ENCODE measurements at regions not wholly inside any gene's neighbourhood (a gene's known extent, or its start where the extent isn't known, plus 50 kb on each side); places are given as distances from the start of the nearest gene placed in this dataset.

- Histone ChIP-seq H3K9me3 (ENCODE audit: insufficient read depth, low read depth, low read length) (no peaks in the 10 kb centered on the region), H3K9ac (ENCODE audit: low read length) (no peak overlapping the region), H3K4me1 (ENCODE audit: insufficient read depth, low read length) (no peaks in the 10 kb centered on the region), H3K79me2 (ENCODE audit: insufficient read depth, low read length) (no peaks in the 10 kb centered on the region), H3K27me3 (ENCODE audit: insufficient read depth, low read length) (no peaks in the 10 kb centered on the region), H2AFZ (ENCODE audit: low read depth, low read length) (no peak overlapping the region), H3K27ac (ENCODE audit: low read depth, low read length) (no peak overlapping the region), H4K20me1 (ENCODE audit: insufficient read depth, low read length) (no peaks in the 10 kb centered on the region), H3K4me2 (ENCODE audit: low read length) (no peak overlapping the region), H3K4me3 (ENCODE audit: insufficient read depth, low read depth, low read length) (no peak overlapping the region), H3K36me3 (ENCODE audit: insufficient read depth, low read length) (no peaks in the 10 kb centered on the region)
- no peak overlapping the region for H3K27ac Mint-ChIP-seq (ENCODE audit: unreplicated experiment)
- H3K27me3 Mint-ChIP-seq (ENCODE audit: low read depth, unreplicated experiment) = no peaks in the 10 kb centered on the region
- peaks cover 5% of the 10 kb centered on the region for H3K9me3 Mint-ChIP-seq (ENCODE audit: unreplicated experiment)
- H3K4me1 Mint-ChIP-seq (ENCODE audit: low read depth, unreplicated experiment) = no peaks in the 10 kb centered on the region
- no peak overlapping the region for H3K4me3 Mint-ChIP-seq (ENCODE audit: unreplicated experiment)
- FAIRE-seq (no peak), DNase-seq (ENCODE audit: low read depth) (no peak)
- TF ChIP-seq EZH2 (IDR thresholded peaks at IDR 0.05; ENCODE audit: insufficient read depth, low read length) (no peak), CTCF (IDR thresholded peaks at IDR 0.05; ENCODE audit: insufficient read depth, low read depth, low read length) (no peak)
- H3K36me3 Mint-ChIP-seq (ENCODE audit: low read depth, unreplicated experiment) = no peaks in the 10 kb centered on the region
These were observed 171.5 kb downstream of the LRATD1 start for GRCh38 chr2:14803994-14804393.

GRCh38 chr2:14804902-14805301, 172.4 kb downstream of the LRATD1 start:
- H3K36me3 Mint-ChIP-seq (ENCODE audit: low read depth, unreplicated experiment) = no peaks in the 10 kb centered on the region
- H3K4me3 Mint-ChIP-seq (ENCODE audit: unreplicated experiment) = no peak overlapping the region
- H3K4me3 ChIP-seq (ENCODE audit: insufficient read depth, low read depth, low read length) = no peak overlapping the region
- H3K27me3 ChIP-seq (ENCODE audit: insufficient read depth, low read length) = no peaks in the 10 kb centered on the region
- no peaks in the 10 kb centered on the region for H3K79me2 ChIP-seq (ENCODE audit: insufficient read depth, low read length)
- no peak for DNase-seq (ENCODE audit: low read depth)
- no peaks in the 10 kb centered on the region for H3K4me1 ChIP-seq (ENCODE audit: insufficient read depth, low read length)
- no peak overlapping the region for H3K9ac ChIP-seq (ENCODE audit: low read length)
- no peak overlapping the region for H3K4me2 ChIP-seq (ENCODE audit: low read length)
- H3K9me3 ChIP-seq (ENCODE audit: insufficient read depth, low read depth, low read length) = no peaks in the 10 kb centered on the region
- no peaks in the 10 kb centered on the region for H3K36me3 ChIP-seq (ENCODE audit: insufficient read depth, low read length)
- H3K27ac Mint-ChIP-seq (ENCODE audit: unreplicated experiment) = no peak overlapping the region
- H3K27me3 Mint-ChIP-seq (ENCODE audit: low read depth, unreplicated experiment) = no peaks in the 10 kb centered on the region
- no peaks in the 10 kb centered on the region for H3K4me1 Mint-ChIP-seq (ENCODE audit: low read depth, unreplicated experiment)
- TF ChIP-seq CTCF (IDR thresholded peaks at IDR 0.05; ENCODE audit: insufficient read depth, low read depth, low read length) (no peak), EZH2 (IDR thresholded peaks at IDR 0.05; ENCODE audit: insufficient read depth, low read length) (no peak)
- H3K9me3 Mint-ChIP-seq (ENCODE audit: unreplicated experiment) = peaks cover 8% of the 10 kb centered on the region
- H4K20me1 ChIP-seq (ENCODE audit: insufficient read depth, low read length) = no peaks in the 10 kb centered on the region
- H3K27ac ChIP-seq (ENCODE audit: low read depth, low read length) = no peak overlapping the region
- no peak for FAIRE-seq
- H2AFZ ChIP-seq (ENCODE audit: low read depth, low read length) = no peak overlapping the region

- H4K20me1 ChIP-seq (ENCODE audit: insufficient read depth, low read length) = no peaks in the 10 kb centered on the region
- Mint-ChIP-seq H3K27ac (ENCODE audit: unreplicated experiment) (no peak overlapping the region), H3K9me3 (ENCODE audit: unreplicated experiment) (peaks cover 7% of the 10 kb centered on the region), H3K36me3 (ENCODE audit: low read depth, unreplicated experiment) (no peaks in the 10 kb centered on the region), H3K4me3 (ENCODE audit: unreplicated experiment) (no peak overlapping the region), H3K27me3 (ENCODE audit: low read depth, unreplicated experiment) (no peaks in the 10 kb centered on the region), H3K4me1 (ENCODE audit: low read depth, unreplicated experiment) (no peaks in the 10 kb centered on the region)
- no peak overlapping the region for H3K4me2 ChIP-seq (ENCODE audit: low read length)
- no peaks in the 10 kb centered on the region for H3K4me1 ChIP-seq (ENCODE audit: insufficient read depth, low read length)
- H2AFZ ChIP-seq (ENCODE audit: low read depth, low read length) = no peak overlapping the region
- H3K79me2 ChIP-seq (ENCODE audit: insufficient read depth, low read length) = no peaks in the 10 kb centered on the region
- no peak for FAIRE-seq
- TF ChIP-seq EZH2 (IDR thresholded peaks at IDR 0.05; ENCODE audit: insufficient read depth, low read length) = no peak
- no peak for TF ChIP-seq CTCF (IDR thresholded peaks at IDR 0.05; ENCODE audit: insufficient read depth, low read depth, low read length)
- no peaks in the 10 kb centered on the region for H3K9me3 ChIP-seq (ENCODE audit: insufficient read depth, low read depth, low read length)
- H3K36me3 ChIP-seq (ENCODE audit: insufficient read depth, low read length) = no peaks in the 10 kb centered on the region
- no peaks in the 10 kb centered on the region for H3K27me3 ChIP-seq (ENCODE audit: insufficient read depth, low read length)
- H3K27ac ChIP-seq (ENCODE audit: low read depth, low read length) = no peak overlapping the region
- DNase-seq (ENCODE audit: low read depth) = no peak
- no peak overlapping the region for H3K9ac ChIP-seq (ENCODE audit: low read length)
- H3K4me3 ChIP-seq (ENCODE audit: insufficient read depth, low read depth, low read length) = no peak overlapping the region
These were observed 174.1 kb downstream of the LRATD1 start for GRCh38 chr2:14806613-14807012.
